HCT116 (cell line): ENCODE measurements at regions not wholly inside any gene's neighbourhood (a gene's known extent, or its start where the extent isn't known, plus 50 kb on each side); places are given as distances from the start of the nearest gene placed in this dataset.

Experiments
- ATAC-seq: fragments of 200-7000 bp; cut with Tn5 transposase; 2 replicates; pipeline ENCODE4 v1.9.1; 2020; ENCODE audit warnings: mild to moderate bottlenecking, moderate library complexity
- BruUV-seq: library from RNA; stranded (reverse); fragments of 400-500 nt; replicated peaks from 2 replicates; lab custom pipeline; 2021; lab: Mats Ljungman, UMichigan
- CTCF ChIA-PET: fragments of 300-600 bp; sonication (Branson Sonifier 250); formaldehyde crosslinking; loops from one replicate; lab custom pipeline; 2021; ENCODE audit warnings: antibody characterized with exemption; lab: Charles Lee
- POLR2A ChIA-PET: fragments of 300-600, 350-600 bp; sonication (Branson Sonifier 250); formaldehyde crosslinking; loops from one replicate; lab custom pipeline; 2021; ENCODE audit warnings: antibody characterized with exemption; lab: Charles Lee
- RAD21 ChIA-PET, 2 experiments: fragments of 300-600 bp; sonication (Branson Sonifier 250); formaldehyde crosslinking; loops; one replicate each; lab custom pipeline; 2023; ENCODE audit warnings: low total read pairs in 2 of 2; ENCODE audit not compliant: uncharacterized antibody in 2 of 2, unreplicated experiment in 2 of 2, low non-redundant PET in 1 of 2; lab: Charles Lee
- DNase-seq: peaks from one replicate; pipeline ENCODE4 v3.0.0-alpha.2; 2010; ENCODE audit warnings: low read depth, low spot score
- H2AFZ ChIP-seq: fragments of 200-600 bp; shearing (Covaris generic), sonication (generic); 2 replicates; pipeline ENCODE4 v1.6.1; 2017; ENCODE audit warnings: low read depth, mixed run types, mixed read lengths, antibody characterized with exemption, low read length; ENCODE audit not compliant: poor library complexity, severe bottlenecking
- H3K27ac ChIP-seq: 2 replicates; pipeline ENCODE4 v1.5.1; 2012; ENCODE audit warnings: low read depth, low read length
- H3K27me3 ChIP-seq: fragments of 200-600 bp; sonication (generic); 2 replicates; pipeline ENCODE4 v1.6.1; 2016; ENCODE audit warnings: mixed run types, low read length, mixed read lengths; ENCODE audit not compliant: insufficient read depth
- H3K36me3 ChIP-seq, 2 experiments: fragments of 200-500 bp in 1 of 2; fragments of 200-600 bp in 1 of 2; sonication (Bioruptor generic) in 1 of 2; sonication (generic) in 1 of 2; 2 replicates each; pipeline versions ENCODE4 v1.5.1 to v1.6.1; 2014 to 2016; ENCODE audit warnings: low read length in 2 of 2, inconsistent platforms in 1 of 2, mixed read lengths in 1 of 2, mixed run types in 1 of 2; ENCODE audit not compliant: insufficient read depth in 2 of 2, control insufficient read depth in 1 of 2
- H3K4me1 ChIP-seq, 2 experiments: fragments of 200-600 bp in 1 of 2; sonication (generic) in 1 of 2; 2 replicates each; pipeline versions ENCODE4 v1.5.1 to v1.6.1; 2012 to 2017; ENCODE audit warnings: low read length in 2 of 2, inconsistent platforms in 1 of 2, mild to moderate bottlenecking in 1 of 2, mixed read lengths in 1 of 2, mixed run types in 1 of 2, moderate library complexity in 1 of 2; ENCODE audit not compliant: insufficient read depth in 2 of 2, control insufficient read depth in 1 of 2
- H3K4me2 ChIP-seq: fragments of 200-600 bp; sonication (generic); 2 replicates; pipeline ENCODE4 v1.6.1; 2017; ENCODE audit warnings: mixed run types, low read length, mixed read lengths
- H3K4me3 ChIP-seq, 2 experiments: fragments of 200-600 bp in 1 of 2; sonication (generic) in 1 of 2; replicated peaks in 1 of 2; 2 replicates each; pipeline ENCODE4 v1.5.1; 2011 to 2016; ENCODE audit warnings: low read length in 2 of 2, control low read depth in 1 of 2, low read depth in 1 of 2, mild to moderate bottlenecking in 1 of 2, mixed read lengths in 1 of 2, mixed run types in 1 of 2
- H3K79me2 ChIP-seq: fragments of 200-600 bp; sonication (generic); 2 replicates; pipeline ENCODE4 v1.6.1; 2017; ENCODE audit warnings: mild to moderate bottlenecking, mixed run types, low read length, moderate library complexity, mixed read lengths; ENCODE audit not compliant: insufficient read depth
- H3K9ac ChIP-seq: fragments of 200-600 bp; sonication (generic); 2 replicates; pipeline ENCODE4 v1.6.1; 2016; ENCODE audit warnings: low read length, mixed read lengths
- H3K9me2 ChIP-seq: fragments of 200-600 bp; sonication (generic), shearing (Covaris generic); 2 replicates; pipeline ENCODE4 v1.6.1; 2017; ENCODE audit warnings: mixed run types, mild to moderate bottlenecking, moderate library complexity; ENCODE audit not compliant: insufficient read depth
- H3K9me3 ChIP-seq, 2 experiments: fragments of 200-500 bp in 1 of 2; fragments of 200-600 bp in 1 of 2; sonication (Bioruptor generic) in 1 of 2; sonication (generic) in 1 of 2; 2 replicates each; pipeline ENCODE4 v1.6.1; 2014 to 2017; ENCODE audit warnings: low read length in 2 of 2, mixed read lengths in 2 of 2, inconsistent platforms in 1 of 2, low read depth in 1 of 2, mild to moderate bottlenecking in 1 of 2, mixed run types in 1 of 2, moderate library complexity in 1 of 2; ENCODE audit not compliant: control insufficient read depth in 1 of 2, insufficient read depth in 1 of 2
- H4K20me1 ChIP-seq: fragments of 200-600 bp; sonication (generic), shearing (Covaris generic); 2 replicates; pipeline ENCODE4 v1.6.1; 2017; ENCODE audit warnings: mixed run types, mild to moderate bottlenecking, moderate library complexity; ENCODE audit not compliant: insufficient read depth
- ATF3 ChIP-seq: IDR thresholded peaks from 2 replicates; pipeline ENCODE4 v1.6.1; 2012
- CBX3 ChIP-seq: IDR thresholded peaks from 2 replicates; pipeline ENCODE4 v1.6.1; 2012; ENCODE audit warnings: low read depth
- CEBPB ChIP-seq: IDR thresholded peaks from 2 replicates; pipeline ENCODE4 v1.6.1; 2012; ENCODE audit warnings: low read depth
- CTCF ChIP-seq, 3 experiments: fragments of 200-600 bp in 1 of 3; sonication (generic) in 1 of 3; IDR thresholded peaks in 2 of 3; conservative IDR thresholded peaks in 1 of 3; 2 replicates each; pipeline ENCODE4 v1.5.1; 2012 to 2017; ENCODE audit warnings: low read depth in 2 of 3, low read length in 2 of 3, antibody characterized with exemption in 1 of 3, borderline replicate concordance in 1 of 3, control low read depth in 1 of 3, mild to moderate bottlenecking in 1 of 3, mixed read lengths in 1 of 3, mixed run types in 1 of 3, moderate library complexity in 1 of 3; ENCODE audit not compliant: insufficient read depth in 1 of 3
- EGR1 ChIP-seq: IDR thresholded peaks from 2 replicates; pipeline ENCODE4 v1.6.1; 2012; ENCODE audit warnings: low read depth
- EZH2 ChIP-seq: fragments of 200-600 bp; sonication (generic); IDR thresholded peaks from 2 replicates; pipeline ENCODE4 v1.6.1; 2017; ENCODE audit warnings: antibody characterized with exemption, mixed run types
- FOSL1 ChIP-seq: IDR thresholded peaks from 2 replicates; pipeline ENCODE4 v1.6.1; 2012; ENCODE audit warnings: low read depth
- JUND ChIP-seq: IDR thresholded peaks from 2 replicates; pipeline ENCODE4 v1.6.1; 2012
- POLR2A ChIP-seq: IDR thresholded peaks from 2 replicates; pipeline ENCODE4 v1.7.0; 2011; ENCODE audit warnings: borderline replicate concordance; ENCODE audit not compliant: insufficient read depth, insufficient read length; ENCODE audit errors: extremely low read depth
- POLR2AphosphoS5 ChIP-seq: IDR thresholded peaks from 2 replicates; pipeline ENCODE4 v1.6.1; 2011; ENCODE audit warnings: mild to moderate bottlenecking, low read depth, low read length, moderate library complexity
- RAD21 ChIP-seq: IDR thresholded peaks from 2 replicates; pipeline ENCODE4 v1.6.1; 2012; ENCODE audit warnings: low read depth, mild to moderate bottlenecking
- REST ChIP-seq: IDR thresholded peaks from 2 replicates; pipeline ENCODE4 v1.6.1; 2012; ENCODE audit warnings: low read depth
- SIN3A ChIP-seq: IDR thresholded peaks from 2 replicates; pipeline ENCODE4 v1.6.1; 2012; ENCODE audit warnings: low read depth
- SP1 ChIP-seq: IDR thresholded peaks from 2 replicates; pipeline ENCODE4 v1.6.1; 2012; ENCODE audit warnings: low read depth
- SRF ChIP-seq: IDR thresholded peaks from 2 replicates; pipeline ENCODE4 v1.6.1; 2012; ENCODE audit warnings: low read depth
- TCF7L2 ChIP-seq: IDR thresholded peaks from 2 replicates; pipeline ENCODE4 v1.7.0; 2011; ENCODE audit warnings: borderline replicate concordance, inconsistent platforms; ENCODE audit not compliant: insufficient read depth, insufficient read length; ENCODE audit errors: extremely low read depth
- ZFX ChIP-seq: fragments of 450-650 bp; IDR thresholded peaks from 2 replicates; pipeline ENCODE4 v1.6.1; 2017
- ZNF274 ChIP-seq: fragments of 200-500 bp; sonication (Bioruptor generic); IDR thresholded peaks from 2 replicates; pipeline ENCODE4 v1.6.1; 2014; ENCODE audit warnings: mild to moderate bottlenecking, low read depth, low read length, inconsistent platforms
- intact Hi-C: fragments of 100-400 bp; cut with micrococcal nuclease; formaldehyde crosslinking; loops from 2 replicates; pipeline ENCODE4 v1.10.0; 2022

- no peak overlapping the region for H3K9ac ChIP-seq
- ATAC-seq (no peak), DNase-seq (no peak)
- no peaks in the 10 kb centered on the region for H3K79me2 ChIP-seq
- ChIA-PET POLR2A (no interaction called here), RAD21 (no interaction called here), CTCF (no interaction called here)
- intact Hi-C loops = no loop called here
- no peak overlapping the region for H3K4me3 ChIP-seq
- H3K4me1 ChIP-seq = no peaks in the 10 kb centered on the region
- no peaks in the 10 kb centered on the region for H3K9me2 ChIP-seq
- no peaks in the 10 kb centered on the region for H3K36me3 ChIP-seq
- H2AFZ ChIP-seq = no peak overlapping the region
- TF ChIP-seq ZFX (no peak), CBX3 (no peak), SRF (no peak), SP1 (no peak), EGR1 (no peak)
- H3K27ac ChIP-seq = no peak overlapping the region
- H3K4me2 ChIP-seq = no peak overlapping the region
- no peaks in the 10 kb centered on the region for H3K27me3 ChIP-seq
- BruUV-seq = no TSS peak
- no peaks in the 10 kb centered on the region for H4K20me1 ChIP-seq
- no peaks in the 10 kb centered on the region for H3K9me3 ChIP-seq
Measured at GRCh38 chr15:39434163-39434562, 146.7 kb upstream of the THBS1 start.

- ChIA-PET POLR2A (no interaction called here), RAD21 (no interaction called here), CTCF (no interaction called here)
- Histone ChIP-seq H3K79me2 (no peaks in the 10 kb centered on the region), H3K27ac (no peak overlapping the region), H3K27me3 (no peaks in the 10 kb centered on the region), H3K4me3 (no peak overlapping the region), H3K4me1 (no peaks in the 10 kb centered on the region), H2AFZ (no peak overlapping the region), H4K20me1 (no peaks in the 10 kb centered on the region), H3K36me3 (no peaks in the 10 kb centered on the region), H3K9me2 (no peaks in the 10 kb centered on the region), H3K9ac (no peak overlapping the region), H3K4me2 (no peak overlapping the region), H3K9me3 (no peaks in the 10 kb centered on the region)
- BruUV-seq = no TSS peak
- intact Hi-C loops = no loop called here
- DNase-seq (no peak), ATAC-seq (no peak)
- TF ChIP-seq CBX3 (no peak), POLR2AphosphoS5 (no peak), TCF7L2 (no peak), ATF3 (no peak), POLR2A (no peak), CTCF (IDR thresholded peaks at IDR 0.05 in 2 of 3, conservative IDR thresholded peaks at IDR 0.05 in 1 of 3; ENCODE audit: borderline replicate concordance in 1 of 3, insufficient read depth in 1 of 3, low read depth in 2 of 3, low read length in 2 of 3) (no peak), CEBPB (no peak), SIN3A (no peak), JUND (no peak), SP1 (no peak), REST (no peak), EZH2 (no peak), FOSL1 (no peak), ZNF274 (no peak), ZFX (no peak), RAD21 (no peak)
Measured at GRCh38 chr15:39434751-39435238, 146.1 kb upstream of the THBS1 start.
